ENCODE measurements at regions not wholly inside any gene's neighbourhood (a gene's known extent, or its start where the extent isn't known, plus 50 kb on each side); places are given as distances from the start of the nearest gene placed in this dataset.

GRCh38 chr17:73987395-73987794 is 216.1 kb upstream of the RPL38 start (continued):
- TF ChIP-seq, protein P1, sequence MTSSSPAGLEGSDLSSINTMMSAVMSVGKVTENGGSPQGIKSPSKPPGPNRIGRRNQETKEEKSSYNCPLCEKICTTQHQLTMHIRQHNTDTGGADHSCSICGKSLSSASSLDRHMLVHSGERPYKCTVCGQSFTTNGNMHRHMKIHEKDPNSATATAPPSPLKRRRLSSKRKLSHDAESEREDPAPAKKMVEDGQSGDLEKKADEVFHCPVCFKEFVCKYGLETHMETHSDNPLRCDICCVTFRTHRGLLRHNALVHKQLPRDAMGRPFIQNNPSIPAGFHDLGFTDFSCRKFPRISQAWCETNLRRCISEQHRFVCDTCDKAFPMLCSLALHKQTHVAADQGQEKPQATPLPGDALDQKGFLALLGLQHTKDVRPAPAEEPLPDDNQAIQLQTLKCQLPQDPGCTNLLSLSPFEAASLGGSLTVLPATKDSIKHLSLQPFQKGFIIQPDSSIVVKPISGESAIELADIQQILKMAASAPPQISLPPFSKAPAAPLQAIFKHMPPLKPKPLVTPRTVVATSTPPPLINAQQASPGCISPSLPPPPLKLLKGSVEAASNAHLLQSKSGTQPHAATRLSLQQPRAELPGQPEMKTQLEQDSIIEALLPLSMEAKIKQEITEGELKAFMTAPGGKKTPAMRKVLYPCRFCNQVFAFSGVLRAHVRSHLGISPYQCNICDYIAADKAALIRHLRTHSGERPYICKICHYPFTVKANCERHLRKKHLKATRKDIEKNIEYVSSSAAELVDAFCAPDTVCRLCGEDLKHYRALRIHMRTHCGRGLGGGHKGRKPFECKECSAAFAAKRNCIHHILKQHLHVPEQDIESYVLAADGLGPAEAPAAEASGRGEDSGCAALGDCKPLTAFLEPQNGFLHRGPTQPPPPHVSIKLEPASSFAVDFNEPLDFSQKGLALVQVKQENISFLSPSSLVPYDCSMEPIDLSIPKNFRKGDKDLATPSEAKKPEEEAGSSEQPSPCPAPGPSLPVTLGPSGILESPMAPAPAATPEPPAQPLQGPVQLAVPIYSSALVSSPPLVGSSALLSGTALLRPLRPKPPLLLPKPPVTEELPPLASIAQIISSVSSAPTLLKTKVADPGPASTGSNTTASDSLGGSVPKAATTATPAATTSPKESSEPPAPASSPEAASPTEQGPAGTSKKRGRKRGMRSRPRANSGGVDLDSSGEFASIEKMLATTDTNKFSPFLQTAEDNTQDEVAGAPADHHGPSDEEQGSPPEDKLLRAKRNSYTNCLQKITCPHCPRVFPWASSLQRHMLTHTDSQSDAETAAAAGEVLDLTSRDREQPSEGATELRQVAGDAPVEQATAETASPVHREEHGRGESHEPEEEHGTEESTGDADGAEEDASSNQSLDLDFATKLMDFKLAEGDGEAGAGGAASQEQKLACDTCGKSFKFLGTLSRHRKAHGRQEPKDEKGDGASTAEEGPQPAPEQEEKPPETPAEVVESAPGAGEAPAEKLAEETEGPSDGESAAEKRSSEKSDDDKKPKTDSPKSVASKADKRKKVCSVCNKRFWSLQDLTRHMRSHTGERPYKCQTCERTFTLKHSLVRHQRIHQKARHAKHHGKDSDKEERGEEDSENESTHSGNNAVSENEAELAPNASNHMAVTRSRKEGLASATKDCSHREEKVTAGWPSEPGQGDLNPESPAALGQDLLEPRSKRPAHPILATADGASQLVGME (CRISPR knock-in tag; IDR thresholded peaks at IDR 0.05): no peak
- TF ChIP-seq, protein P2, sequence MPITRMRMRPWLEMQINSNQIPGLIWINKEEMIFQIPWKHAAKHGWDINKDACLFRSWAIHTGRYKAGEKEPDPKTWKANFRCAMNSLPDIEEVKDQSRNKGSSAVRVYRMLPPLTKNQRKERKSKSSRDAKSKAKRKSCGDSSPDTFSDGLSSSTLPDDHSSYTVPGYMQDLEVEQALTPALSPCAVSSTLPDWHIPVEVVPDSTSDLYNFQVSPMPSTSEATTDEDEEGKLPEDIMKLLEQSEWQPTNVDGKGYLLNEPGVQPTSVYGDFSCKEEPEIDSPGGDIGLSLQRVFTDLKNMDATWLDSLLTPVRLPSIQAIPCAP (CRISPR knock-in tag; IDR thresholded peaks at IDR 0.05; ENCODE audit: borderline replicate concordance): no peak
- no peak for TF ChIP-seq GTF2E2 (tag; IDR thresholded peaks at IDR 0.05)
- no peak for TF ChIP-seq PPARD (CRISPR knock-in tag; IDR thresholded peaks at IDR 0.05)
- TF ChIP-seq CBFB (CRISPR knock-in tag; IDR thresholded peaks at IDR 0.05): no peak
